Small intestine (tissue), 7 donors: ENCODE measurements at regions not wholly inside any gene's neighbourhood (a gene's known extent, or its start where the extent isn't known, plus 50 kb on each side); places are given as distances from the start of the nearest gene placed in this dataset.

Experiments
- DNase-seq, 2 donors: peaks; one replicate each; pipeline versions ENCODE4 v3.0.0 to v3.0.0-alpha.2; 2013
- FAIRE-seq: peaks from 2 replicates; lab custom pipeline; 2012; peaks lifted over from hg19 to GRCh38; lab: Jason Lieb, UNC
- H3K27ac ChIP-seq, 3 donors: one replicate each; pipeline ENCODE4 v1.5.1; 2013; ENCODE audit warnings: low read length in 2 of 3, mild to moderate bottlenecking in 2 of 3, control low read depth in 1 of 3, inconsistent platforms in 1 of 3, low read depth in 1 of 3, moderate library complexity in 1 of 3
- H3K27me3 ChIP-seq, 3 donors: one replicate each; pipeline ENCODE4 v1.6.1; 2013; ENCODE audit warnings: low read length in 3 of 3, inconsistent platforms in 1 of 3; ENCODE audit not compliant: control insufficient read depth in 3 of 3, insufficient read depth in 3 of 3
- H3K36me3 ChIP-seq, 3 donors: one replicate each; pipeline ENCODE4 v1.6.1; 2013; ENCODE audit warnings: low read length in 3 of 3, inconsistent platforms in 1 of 3, low read depth in 1 of 3, mild to moderate bottlenecking in 1 of 3, moderate library complexity in 1 of 3; ENCODE audit not compliant: control insufficient read depth in 3 of 3, insufficient read depth in 2 of 3
- H3K4me1 ChIP-seq, 3 donors: one replicate each; pipeline ENCODE4 v1.6.1; 2013; ENCODE audit warnings: low read length in 2 of 3, inconsistent platforms in 1 of 3, low read depth in 1 of 3, mild to moderate bottlenecking in 1 of 3, moderate library complexity in 1 of 3; ENCODE audit not compliant: control insufficient read depth in 3 of 3, insufficient read depth in 2 of 3
- H3K4me3 ChIP-seq, 3 donors: one replicate each; pipeline ENCODE4 v1.5.1; 2013; ENCODE audit warnings: low read length in 3 of 3, control low read depth in 1 of 3, inconsistent platforms in 1 of 3, low read depth in 1 of 3, mild to moderate bottlenecking in 1 of 3, moderate library complexity in 1 of 3
- H3K9me3 ChIP-seq, 2 donors: one replicate each; pipeline ENCODE4 v1.6.1; 2013; ENCODE audit warnings: low read depth in 1 of 2, low read length in 1 of 2; ENCODE audit not compliant: control insufficient read depth in 2 of 2, insufficient read depth in 1 of 2
- WGBS, 3 donors: extraction: QIAGEN DNeasy Blood & Tissue Kit; methylation state at CpG; one replicate each; pipeline ENCODE4 v1.1.7; 2013; 5-methylcytosine and 5-hydroxymethylcytosine counted together
- donor health status: healthy with polysubstance abuse.
- donor health status: control.
- donor health status: control.
- donor health status: Bipolar disorder and iron deficiency.
- donor health status: healthy.

GRCh38 chr12:130073721-130074120 is 88.5 kb upstream of the FZD10 start:
- 85 to 94% (median 88%) methylated on average over 3 of the region's 3 CpGs for WGBS, 3 donors
- Histone ChIP-seq H3K4me3 (no peak overlapping the region), H3K36me3 (no peaks in the 10 kb centered on the region), H3K4me1 (no peaks in the 10 kb centered on the region), H3K27me3 (no peaks in the 10 kb centered on the region), H3K9me3 (peaks cover 0 to 4% of the 10 kb centered on the region in 2 donors), H3K27ac (no peak overlapping the region)
- FAIRE-seq (no peak), DNase-seq (no peak)

- no peaks in the 10 kb centered on the region for H3K27me3 ChIP-seq
- no peaks in the 10 kb centered on the region for H3K4me1 ChIP-seq
- no peak overlapping the region for H3K4me3 ChIP-seq
- H3K36me3 ChIP-seq, result no peaks in the 10 kb centered on the region
- H3K27ac ChIP-seq, result no peak overlapping the region
- WGBS, 3 donors, result 81 to 88% (median 82%) methylated on average over 8 of the region's 8 CpGs
- H3K9me3 ChIP-seq, result peaks cover 0 to 4% of the 10 kb centered on the region in 2 donors
- DNase-seq (no peak), FAIRE-seq (no peak)
Observed at GRCh38 chr12:130074661-130075406, 87.4 kb upstream of the FZD10 start.

GRCh38 chr12:130075497-130076076 is 86.7 kb upstream of the FZD10 start:
- no peaks in the 10 kb centered on the region for H3K4me1 ChIP-seq
- no peaks in the 10 kb centered on the region for H3K27me3 ChIP-seq
- H3K4me3 ChIP-seq, result no peak overlapping the region
- 69 to 81% (median 71%) methylated on average over 8 of the region's 8 CpGs for WGBS, 3 donors
- FAIRE-seq (no peak), DNase-seq (no peak)
- H3K36me3 ChIP-seq, result no peaks in the 10 kb centered on the region
- H3K27ac ChIP-seq, result no peak overlapping the region
- H3K9me3 ChIP-seq, result peaks cover 0 to 2% of the 10 kb centered on the region in 2 donors

- Histone ChIP-seq H3K36me3 (no peaks in the 10 kb centered on the region), H3K9me3 (peaks cover 0 to 2% of the 10 kb centered on the region in 2 donors), H3K27ac (no peak overlapping the region), H3K27me3 (peaks cover 0 to 2% (median 0%) of the 10 kb centered on the region in 3 donors), H3K4me1 (no peaks in the 10 kb centered on the region), H3K4me3 (no peak overlapping the region)
- 62 to 76% (median 71%) methylated on average over 3 of the region's 3 CpGs for WGBS, 3 donors
- DNase-seq, result no peak
- no peak for FAIRE-seq
Observed at GRCh38 chr12:130076126-130076525, 86.1 kb upstream of the FZD10 start.

- Histone ChIP-seq H3K27ac (no peak overlapping the region), H3K9me3 (peaks cover 0 to 2% of the 10 kb centered on the region in 2 donors), H3K27me3 (peaks cover 0 to 6% (median 0%) of the 10 kb centered on the region in 3 donors), H3K4me3 (no peak overlapping the region), H3K4me1 (no peaks in the 10 kb centered on the region), H3K36me3 (no peaks in the 10 kb centered on the region)
- WGBS, 3 donors, result 22 to 31% (median 27%) methylated on average over 5 of the region's 5 CpGs
- DNase-seq, result no peak
- no peak for FAIRE-seq
Observed at GRCh38 chr12:130076752-130077151, 85.5 kb upstream of the FZD10 start.

GRCh38 chr12:130078852-130079251 is 83.4 kb upstream of the FZD10 start:
- Histone ChIP-seq H3K4me1 (no peaks in the 10 kb centered on the region), H3K27ac (no peak overlapping the region), H3K27me3 (peaks cover 0 to 6% (median 0%) of the 10 kb centered on the region in 3 donors), H3K9me3 (peaks cover 0 to 2% of the 10 kb centered on the region in 2 donors), H3K36me3 (no peaks in the 10 kb centered on the region), H3K4me3 (no peak overlapping the region)
- WGBS, 3 donors, result 35 to 59% (median 42%) methylated on average over 3 of the region's 3 CpGs
- DNase-seq (no peak), FAIRE-seq (no peak)

GRCh38 chr12:130079279-130079678 is 83.0 kb upstream of the FZD10 start:
- peaks cover 0 to 6% (median 0%) of the 10 kb centered on the region in 3 donors for H3K27me3 ChIP-seq
- WGBS, 3 donors, result 70 to 75% (median 75%) methylated on average over 7 of the region's 7 CpGs
- no peak overlapping the region for H3K4me3 ChIP-seq
- H3K4me1 ChIP-seq, result no peaks in the 10 kb centered on the region
- no peak overlapping the region for H3K27ac ChIP-seq
- DNase-seq (no peak), FAIRE-seq (no peak)
- no peaks in the 10 kb centered on the region for H3K36me3 ChIP-seq
- peaks cover 0 to 2% of the 10 kb centered on the region in 2 donors for H3K9me3 ChIP-seq

GRCh38 chr12:130080205-130080604 is 82.1 kb upstream of the FZD10 start:
- FAIRE-seq, result no peak

More at GRCh38 chr12:130080205-130080604, 82.1 kb upstream of the FZD10 start:
- no peak for DNase-seq
- Histone ChIP-seq H3K4me1 (no peaks in the 10 kb centered on the region), H3K4me3 (no peak overlapping the region), H3K36me3 (no peaks in the 10 kb centered on the region), H3K27me3 (peaks cover 0 to 6% (median 0%) of the 10 kb centered on the region in 3 donors), H3K27ac (no peak overlapping the region), H3K9me3 (peaks cover 0 to 2% of the 10 kb centered on the region in 2 donors)
- WGBS, 3 donors, result 64 to 80% (median 76%) methylated on average over 6 of the region's 6 CpGs
